Natural killer cell (primary cell): ENCODE measurements at regions not wholly inside any gene's neighbourhood (a gene's known extent, or its start where the extent isn't known, plus 50 kb on each side); places are given as distances from the start of the nearest gene placed in this dataset.
"Not testable (repeated sequence)": the region's sequence is repeated elsewhere in the genome, so short reads cannot be mapped to it uniquely, and the experiment has no call there.

Experiments used
- ATAC-seq, 3 donors: fragments of 150-1000 bp in 2 of 3; fragments of 200-7000 bp in 1 of 3; cut with Tn5 transposase; 1 replicate in 1 of 3; 2 replicates in 2 of 3; pipeline ENCODE4 v1.10.0; 2021; ENCODE audit warnings: mild to moderate bottlenecking in 2 of 3, moderate library complexity in 2 of 3
- DNase-seq, 2 donors: peaks; one replicate each; pipeline versions ENCODE4 v3.0.0 to v3.0.0-alpha.2; 2013 to 2021; ENCODE audit warnings: mixed read lengths in 1 of 2
- H3K27ac ChIP-seq: one replicate; pipeline ENCODE4 v1.5.1; 2013; ENCODE audit warnings: mild to moderate bottlenecking, low read length
- H3K27me3 ChIP-seq: one replicate; pipeline ENCODE4 v1.6.1; 2013; ENCODE audit warnings: low read length; ENCODE audit not compliant: control insufficient read depth, insufficient read depth
- H3K36me3 ChIP-seq: one replicate; pipeline ENCODE4 v1.6.1; 2013; ENCODE audit warnings: low read length; ENCODE audit not compliant: control insufficient read depth, insufficient read depth
- H3K4me1 ChIP-seq: one replicate; pipeline ENCODE4 v1.6.1; 2013; ENCODE audit warnings: low read length; ENCODE audit not compliant: control insufficient read depth, insufficient read depth
- H3K4me3 ChIP-seq: one replicate; pipeline ENCODE4 v1.5.1; 2013; ENCODE audit warnings: low read length
- H3K9me3 ChIP-seq: one replicate; pipeline ENCODE4 v1.6.1; 2013; ENCODE audit warnings: low read length; ENCODE audit not compliant: control insufficient read depth, insufficient read depth
- H3K27ac Mint-ChIP-seq, 2 donors: one replicate each; pipeline ENCODE4 v1.8.0; 2022; ENCODE audit warnings: mild to moderate bottlenecking in 2 of 2, mixed read lengths in 2 of 2, moderate library complexity in 1 of 2
- H3K27me3 Mint-ChIP-seq, 2 donors: one replicate each; pipeline ENCODE4 v1.8.0; 2022; ENCODE audit warnings: low read depth in 2 of 2, mixed read lengths in 2 of 2
- H3K36me3 Mint-ChIP-seq: one replicate; pipeline ENCODE4 v1.8.0; 2022; ENCODE audit warnings: mixed read lengths
- H3K4me1 Mint-ChIP-seq, 2 donors: one replicate each; pipeline ENCODE4 v1.8.0; 2022; ENCODE audit warnings: mixed read lengths in 2 of 2
- H3K4me3 Mint-ChIP-seq: one replicate; pipeline ENCODE4 v1.8.0; 2022; ENCODE audit warnings: mild to moderate bottlenecking, moderate library complexity, mixed read lengths
- H3K9me3 Mint-ChIP-seq, 2 donors: one replicate each; pipeline ENCODE4 v1.8.0; 2022; ENCODE audit warnings: mixed read lengths in 2 of 2
- WGBS: methylation state at CpG from one replicate; pipeline ENCODE4 v1.1.7; 2013; ENCODE audit warnings: missing lambda C conversion rate; ENCODE audit not compliant: insufficient coverage; 5-methylcytosine and 5-hydroxymethylcytosine counted together
- intact Hi-C: fragments of 100-400 bp; cut with micrococcal nuclease; formaldehyde crosslinking; loops from one replicate; pipeline ENCODE4 v1.14.2; 2022
- TF ChIP-seq, protein P1 (sequence below): fragments of 200-600 bp; IDR thresholded peaks from one replicate; pipeline ENCODE4 v1.8.0; 2022; ENCODE audit warnings: antibody characterized with exemption

DNA sequence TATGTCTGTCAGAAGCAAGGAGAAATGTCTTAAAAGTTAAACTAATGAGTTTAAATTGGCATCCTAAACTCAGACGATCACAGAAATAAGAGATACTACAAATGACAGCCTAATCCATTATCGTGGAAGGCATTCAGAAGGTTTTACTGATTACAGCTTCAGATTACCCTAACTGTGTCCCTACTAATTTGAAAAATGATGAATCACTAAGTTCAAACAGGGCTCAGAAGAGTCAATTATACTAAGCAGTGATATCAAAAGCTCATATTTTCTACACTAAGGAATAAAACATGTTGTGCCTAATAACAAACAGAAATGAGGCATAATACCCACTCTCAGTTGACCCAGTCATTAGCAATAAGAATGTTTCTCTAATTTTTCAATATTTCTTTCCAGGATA, 152.0 kb upstream of the NRBF2 start:
- Mint-ChIP-seq H3K4me3 (no peak overlapping the region), H3K9me3 (no peaks in the 10 kb centered on the region), H3K36me3 (no peaks in the 10 kb centered on the region), H3K27me3 (peaks cover 6 to 16% of the 10 kb centered on the region in 2 donors), H3K4me1 (no peaks in the 10 kb centered on the region), H3K27ac (no peak overlapping the region)
- TF ChIP-seq, protein P1, sequence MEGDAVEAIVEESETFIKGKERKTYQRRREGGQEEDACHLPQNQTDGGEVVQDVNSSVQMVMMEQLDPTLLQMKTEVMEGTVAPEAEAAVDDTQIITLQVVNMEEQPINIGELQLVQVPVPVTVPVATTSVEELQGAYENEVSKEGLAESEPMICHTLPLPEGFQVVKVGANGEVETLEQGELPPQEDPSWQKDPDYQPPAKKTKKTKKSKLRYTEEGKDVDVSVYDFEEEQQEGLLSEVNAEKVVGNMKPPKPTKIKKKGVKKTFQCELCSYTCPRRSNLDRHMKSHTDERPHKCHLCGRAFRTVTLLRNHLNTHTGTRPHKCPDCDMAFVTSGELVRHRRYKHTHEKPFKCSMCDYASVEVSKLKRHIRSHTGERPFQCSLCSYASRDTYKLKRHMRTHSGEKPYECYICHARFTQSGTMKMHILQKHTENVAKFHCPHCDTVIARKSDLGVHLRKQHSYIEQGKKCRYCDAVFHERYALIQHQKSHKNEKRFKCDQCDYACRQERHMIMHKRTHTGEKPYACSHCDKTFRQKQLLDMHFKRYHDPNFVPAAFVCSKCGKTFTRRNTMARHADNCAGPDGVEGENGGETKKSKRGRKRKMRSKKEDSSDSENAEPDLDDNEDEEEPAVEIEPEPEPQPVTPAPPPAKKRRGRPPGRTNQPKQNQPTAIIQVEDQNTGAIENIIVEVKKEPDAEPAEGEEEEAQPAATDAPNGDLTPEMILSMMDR, result no peak
- intact Hi-C loops, result no loop called here
- Histone ChIP-seq H3K27ac (no peak overlapping the region), H3K4me3 (no peak overlapping the region), H3K4me1 (no peaks in the 10 kb centered on the region), H3K9me3 (no peaks in the 10 kb centered on the region), H3K36me3 (no peaks in the 10 kb centered on the region), H3K27me3 (no peaks in the 10 kb centered on the region)
- 100% methylated on average over 2 of the region's 2 CpGs for WGBS
- ATAC-seq (no peak), DNase-seq (no peak)

DNA sequence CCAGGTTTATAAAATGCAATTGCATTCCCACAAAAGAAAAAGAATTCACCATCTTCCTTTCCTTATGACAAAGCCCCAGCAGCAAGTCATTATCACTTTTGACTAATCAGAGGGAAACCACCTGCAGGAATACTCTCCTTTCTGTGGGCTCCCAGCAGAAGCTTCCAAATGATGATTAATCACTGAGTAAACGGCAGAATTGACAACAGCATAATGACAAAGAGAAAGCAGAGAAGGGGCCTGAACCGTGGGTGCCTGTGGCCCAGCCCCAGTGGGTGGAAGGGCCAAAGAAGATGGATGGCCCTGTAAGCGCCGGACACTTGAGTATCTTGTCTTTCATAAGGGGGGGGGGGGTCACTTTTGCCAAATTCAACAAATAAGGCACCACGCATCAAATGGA, 152.4 kb upstream of the NRBF2 start:
- Mint-ChIP-seq H3K27ac (no peak overlapping the region), H3K4me1 (no peaks in the 10 kb centered on the region), H3K36me3 (no peaks in the 10 kb centered on the region), H3K4me3 (no peak overlapping the region), H3K9me3 (no peaks in the 10 kb centered on the region), H3K27me3 (peaks cover 6 to 16% of the 10 kb centered on the region in 2 donors)
- no peak overlapping the region for H3K27ac ChIP-seq
- no peaks in the 10 kb centered on the region for H3K9me3 ChIP-seq
- no peaks in the 10 kb centered on the region for H3K4me1 ChIP-seq
- intact Hi-C loops, result no loop called here
- H3K36me3 ChIP-seq, result no peaks in the 10 kb centered on the region
- DNase-seq, result no peak
- H3K4me3 ChIP-seq, result no peak overlapping the region
- WGBS, result 83% methylated on average over 5 of the region's 5 CpGs
- TF ChIP-seq, protein P1, result no peak
- ATAC-seq, result no peak
- H3K27me3 ChIP-seq, result no peaks in the 10 kb centered on the region

DNA sequence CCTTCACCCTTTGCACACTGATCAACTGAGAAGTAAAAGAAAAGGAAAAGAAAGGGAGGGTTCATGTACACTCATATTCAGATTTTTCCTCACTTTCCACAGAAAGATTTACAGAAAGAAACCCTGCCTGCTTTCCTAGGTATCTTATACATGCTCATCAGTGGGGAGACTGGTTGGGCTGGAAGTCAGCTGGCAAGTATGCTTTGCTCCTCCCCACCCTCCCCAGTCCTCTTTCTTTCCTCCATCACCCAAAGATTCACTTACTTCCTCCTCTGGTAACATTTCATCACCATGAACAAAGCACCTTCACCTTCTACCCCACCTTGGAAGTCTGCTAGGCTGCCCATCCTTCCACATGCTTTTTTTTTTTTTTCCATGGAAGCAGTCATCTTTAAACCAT, 153.2 kb upstream of the NRBF2 start:
- Mint-ChIP-seq H3K27me3 (peaks cover 11 to 15% of the 10 kb centered on the region in 2 donors), H3K27ac (no peak overlapping the region), H3K4me3 (no peak overlapping the region), H3K4me1 (no peaks in the 10 kb centered on the region), H3K36me3 (no peaks in the 10 kb centered on the region), H3K9me3 (no peaks in the 10 kb centered on the region)
- intact Hi-C loops, result no loop called here
- Histone ChIP-seq H3K9me3 (no peaks in the 10 kb centered on the region), H3K4me3 (no peak overlapping the region), H3K4me1 (no peaks in the 10 kb centered on the region), H3K36me3 (no peaks in the 10 kb centered on the region), H3K27me3 (no peaks in the 10 kb centered on the region), H3K27ac (no peak overlapping the region)
- DNase-seq, result no peak
- TF ChIP-seq, protein P1, result no peak
- no peak for ATAC-seq

DNA sequence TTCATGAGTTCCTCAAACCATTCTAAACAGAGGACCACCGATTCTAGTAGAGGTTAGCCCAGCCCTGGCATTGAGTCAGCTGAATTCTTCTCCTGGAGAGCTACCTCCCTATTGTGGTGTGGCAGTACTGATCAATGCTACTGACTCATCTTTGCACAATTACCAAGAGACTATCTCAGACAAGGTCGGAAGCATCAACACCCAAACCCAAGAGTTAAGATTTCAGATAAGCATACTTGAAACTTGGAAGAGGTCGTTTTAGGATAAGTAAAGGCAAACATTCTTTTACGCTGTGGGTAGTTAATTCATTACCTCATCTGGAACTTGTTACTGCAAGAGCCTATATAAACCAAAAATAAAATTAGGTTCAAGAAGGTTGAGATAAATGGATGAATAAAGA, 154.6 kb upstream of the NRBF2 start:
- peaks cover 5 to 9% of the 10 kb centered on the region in 2 donors for H3K27me3 Mint-ChIP-seq
- H3K4me1 Mint-ChIP-seq, result no peaks in the 10 kb centered on the region
- Histone ChIP-seq H3K9me3 (no peaks in the 10 kb centered on the region), H3K36me3 (no peaks in the 10 kb centered on the region), H3K4me3 (no peak overlapping the region), H3K27me3 (no peaks in the 10 kb centered on the region), H3K4me1 (no peaks in the 10 kb centered on the region), H3K27ac (no peak overlapping the region)
- WGBS, result 100% methylated on average over 1 of the region's 4 CpGs
- DNase-seq (no peak), ATAC-seq (no peak)
- intact Hi-C loops, result no loop called here
- H3K4me3 Mint-ChIP-seq, result no peak overlapping the region
- H3K36me3 Mint-ChIP-seq, result no peaks in the 10 kb centered on the region
- H3K9me3 Mint-ChIP-seq, result no peaks in the 10 kb centered on the region
- TF ChIP-seq, protein P1, result no peak
- no peak overlapping the region for H3K27ac Mint-ChIP-seq

DNA sequence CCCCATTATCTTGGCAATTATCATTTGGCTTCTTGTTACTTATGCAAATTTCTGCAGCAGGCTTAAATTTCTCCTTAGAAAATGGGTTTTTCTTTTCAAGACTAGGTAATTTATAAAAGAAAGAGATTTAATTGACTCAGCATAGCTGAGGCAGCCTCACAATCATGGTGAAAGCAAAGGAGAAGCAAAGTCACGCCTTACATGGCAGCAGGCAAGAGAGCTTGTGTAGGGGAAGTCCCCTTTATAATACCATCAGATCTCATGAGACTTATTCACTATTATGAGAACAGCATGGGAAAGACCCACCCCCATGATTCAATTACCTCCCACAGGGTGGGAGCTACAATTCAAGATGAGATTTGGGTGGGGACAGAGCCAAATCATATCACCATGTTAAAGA, 158.3 kb upstream of the NRBF2 start:
- H3K36me3 ChIP-seq, H3K27ac ChIP-seq, H3K27ac Mint-ChIP-seq, H3K4me1 ChIP-seq, H3K9me3 ChIP-seq, H3K36me3 Mint-ChIP-seq, H3K4me1 Mint-ChIP-seq, intact Hi-C loops, H3K4me3 Mint-ChIP-seq, H3K4me3 ChIP-seq, H3K9me3 Mint-ChIP-seq, H3K27me3 ChIP-seq, ATAC-seq, DNase-seq: not testable (repeated sequence)
- peaks cover 17 to 19% of the 10 kb centered on the region in 2 donors for H3K27me3 Mint-ChIP-seq
- WGBS, result 100% methylated on average over 1 of the region's 1 CpG
